ENCODE measurements at regions not wholly inside any gene's neighbourhood (a gene's known extent, or its start where the extent isn't known, plus 50 kb on each side); places are given as distances from the start of the nearest gene placed in this dataset.

- DNase-seq (ENCODE audit: low spot score), result no peak
These were observed 183.8 kb upstream of the GSC start for GRCh38 chr14:94953541-94954260.

DNA sequence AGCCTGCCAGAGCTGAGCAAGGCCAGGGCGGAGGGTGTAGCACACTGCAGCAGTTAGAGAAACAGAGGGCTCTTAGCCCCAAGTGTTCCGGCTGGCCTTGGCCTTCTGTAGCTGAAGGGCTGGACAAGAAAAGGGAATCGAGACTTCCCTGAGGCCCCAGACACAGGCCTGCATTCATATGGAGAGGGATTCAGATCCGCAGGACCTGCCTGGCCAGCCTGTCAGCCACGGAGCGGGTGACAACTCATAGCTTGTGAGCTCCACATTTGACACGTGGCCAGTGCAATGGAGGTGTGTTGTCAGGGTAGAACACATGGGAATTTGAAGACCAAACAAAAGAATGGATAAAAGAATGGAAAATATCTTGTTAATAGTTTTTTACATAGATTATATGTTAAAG, 182.2 kb upstream of the GSC start:
- DNase-seq (ENCODE audit: low spot score), result no peak

GRCh38 chr14:94946244-94946643, 176.3 kb upstream of the GSC start:
- no peak for DNase-seq (ENCODE audit: low spot score)

DNA sequence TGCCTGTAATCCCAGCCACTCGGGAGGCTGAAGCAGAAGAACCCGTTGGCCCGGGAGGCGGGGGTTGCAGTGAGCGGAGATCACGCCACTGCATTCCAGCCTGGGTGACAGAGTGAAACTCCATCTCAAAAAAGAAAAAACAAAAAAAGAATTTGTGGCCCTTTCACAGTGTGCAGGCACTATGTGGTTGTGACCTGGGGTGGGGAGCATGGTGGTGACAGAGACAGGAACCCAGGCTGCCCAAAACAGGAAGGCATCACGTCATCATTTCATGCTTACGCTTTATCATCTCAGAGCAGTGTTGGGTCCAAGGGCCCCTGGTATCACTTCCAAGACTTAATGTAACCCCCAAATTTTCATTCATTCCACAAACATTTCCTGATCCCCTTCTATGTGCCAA, 175.7 kb upstream of the GSC start:
- DNase-seq (ENCODE audit: low spot score), result no peak

DNA sequence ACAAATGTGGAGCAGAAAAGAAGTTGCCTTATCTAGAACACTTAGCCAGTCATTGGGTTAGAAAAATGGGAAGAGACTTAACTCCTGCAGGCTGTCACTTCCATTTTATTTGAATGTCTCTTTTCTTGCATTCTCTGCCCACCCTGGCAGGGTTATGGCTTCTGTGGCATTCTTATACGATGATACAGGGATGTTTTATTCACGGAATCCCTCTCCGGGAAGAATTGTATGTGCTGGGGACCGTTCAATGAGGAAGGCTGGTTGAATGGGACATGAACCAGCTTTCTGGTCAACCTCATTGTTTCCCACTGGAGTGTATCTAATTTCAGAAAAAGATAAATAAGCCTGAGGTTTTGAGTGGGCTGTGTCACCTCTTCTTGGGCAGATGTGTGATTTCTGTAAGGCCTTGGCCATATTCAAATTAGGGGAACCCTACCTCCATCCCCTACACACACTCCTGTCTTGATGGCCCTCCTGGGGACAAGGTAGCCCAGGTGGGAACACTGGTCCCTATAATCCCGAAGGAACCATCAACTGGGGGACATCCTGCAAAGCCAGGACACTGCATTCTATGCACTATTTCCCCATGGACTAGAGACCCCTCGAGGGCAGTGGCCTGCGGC, 174.8 kb upstream of the GSC start:
- DNase-seq (ENCODE audit: low spot score), result no peak

DNA sequence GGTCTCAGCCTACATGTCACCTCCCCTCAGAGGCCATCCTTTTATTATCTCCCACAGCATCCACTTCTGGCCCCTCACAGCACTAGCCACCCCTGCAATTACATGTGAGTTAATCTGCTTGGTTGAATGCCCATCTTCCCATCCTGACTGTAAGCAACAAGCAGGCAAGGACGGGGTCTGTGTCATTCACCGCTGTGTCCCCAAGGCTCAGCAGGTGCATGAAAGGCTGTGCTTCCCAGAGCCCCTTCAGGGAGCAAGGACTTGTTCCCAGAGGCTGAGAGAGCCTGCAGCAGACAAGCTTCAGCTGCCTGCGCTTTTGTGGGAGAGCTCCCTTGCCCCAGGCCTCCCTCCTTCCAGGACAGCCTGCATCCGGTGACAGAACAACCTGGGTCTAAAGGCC, 172.7 kb upstream of the GSC start:
- no peak for DNase-seq (ENCODE audit: low spot score)

GRCh38 chr14:94941311-94941710, 171.4 kb upstream of the GSC start:
- DNase-seq (ENCODE audit: low spot score), result no peak

GRCh38 chr14:94940263-94940993, 170.5 kb upstream of the GSC start:
- DNase-seq (ENCODE audit: low spot score), result no peak

- DNase-seq (ENCODE audit: low spot score), result no peak
These were observed 168.1 kb upstream of the GSC start for GRCh38 chr14:94938016-94938415.

DNA sequence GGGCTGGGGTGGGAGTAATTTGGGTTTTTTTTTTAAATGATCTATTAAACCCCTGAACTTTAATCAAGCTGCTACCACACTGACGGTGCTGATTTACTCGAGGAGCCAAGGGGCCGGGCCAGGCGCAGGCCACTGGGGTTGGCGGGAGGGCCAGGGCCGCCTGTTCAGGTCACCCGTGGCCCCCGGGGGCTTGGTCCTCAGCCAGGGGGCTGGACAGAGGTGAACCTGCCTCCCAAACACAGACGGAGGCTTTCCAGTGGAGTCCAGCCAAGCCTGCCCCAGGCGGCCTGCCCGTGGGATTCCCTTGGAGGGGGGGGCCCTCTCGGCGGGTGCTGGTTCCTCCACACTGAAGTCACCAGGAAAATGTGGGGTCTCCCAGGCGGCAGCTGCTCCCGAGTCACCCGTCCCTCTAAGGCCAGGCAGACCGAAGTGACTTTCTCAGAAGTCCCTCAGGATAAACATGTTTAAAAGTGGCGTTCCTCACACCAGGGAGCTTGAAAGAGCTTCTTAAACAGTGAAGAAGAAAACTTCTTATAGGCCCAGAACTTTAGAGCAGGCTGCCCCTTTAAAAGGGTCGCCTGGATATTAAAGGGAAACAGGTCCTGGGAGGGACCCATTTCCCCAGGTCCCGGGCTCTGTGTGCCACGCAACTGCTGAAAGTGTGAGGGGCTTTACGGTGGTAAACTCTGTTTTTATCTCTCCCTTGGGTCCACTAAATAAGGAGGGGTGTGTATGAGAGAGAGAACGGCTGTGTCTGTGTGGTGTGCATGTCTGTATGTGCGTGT, 167.2 kb upstream of the GSC start:
- DNase-seq (ENCODE audit: low spot score), result no peak

DNA sequence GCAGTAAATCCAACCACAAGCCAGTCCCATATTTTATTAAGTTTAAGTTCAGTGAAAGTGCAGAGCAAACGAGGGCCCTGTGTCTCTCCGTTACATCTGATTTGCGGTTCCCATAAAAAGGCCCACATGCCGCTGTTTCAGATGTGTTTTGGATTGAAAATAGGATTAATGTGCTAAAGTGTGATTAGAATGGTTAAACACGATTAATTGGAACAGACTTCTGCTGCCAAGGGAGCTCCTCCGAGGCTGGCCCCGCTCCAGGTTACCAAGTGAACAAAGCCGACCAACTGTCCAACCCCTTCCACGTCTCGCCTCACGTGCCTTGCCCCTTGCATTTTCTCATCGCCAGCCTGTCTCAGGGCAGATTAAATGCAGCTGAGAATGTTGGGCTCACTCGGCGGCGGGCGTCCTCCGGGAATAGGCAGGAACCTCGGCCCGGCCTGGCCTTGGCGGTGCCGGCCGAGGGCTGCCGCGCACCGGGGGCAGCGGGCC, 166.5 kb upstream of the GSC start:
- DNase-seq (ENCODE audit: low spot score), result no peak

DNA sequence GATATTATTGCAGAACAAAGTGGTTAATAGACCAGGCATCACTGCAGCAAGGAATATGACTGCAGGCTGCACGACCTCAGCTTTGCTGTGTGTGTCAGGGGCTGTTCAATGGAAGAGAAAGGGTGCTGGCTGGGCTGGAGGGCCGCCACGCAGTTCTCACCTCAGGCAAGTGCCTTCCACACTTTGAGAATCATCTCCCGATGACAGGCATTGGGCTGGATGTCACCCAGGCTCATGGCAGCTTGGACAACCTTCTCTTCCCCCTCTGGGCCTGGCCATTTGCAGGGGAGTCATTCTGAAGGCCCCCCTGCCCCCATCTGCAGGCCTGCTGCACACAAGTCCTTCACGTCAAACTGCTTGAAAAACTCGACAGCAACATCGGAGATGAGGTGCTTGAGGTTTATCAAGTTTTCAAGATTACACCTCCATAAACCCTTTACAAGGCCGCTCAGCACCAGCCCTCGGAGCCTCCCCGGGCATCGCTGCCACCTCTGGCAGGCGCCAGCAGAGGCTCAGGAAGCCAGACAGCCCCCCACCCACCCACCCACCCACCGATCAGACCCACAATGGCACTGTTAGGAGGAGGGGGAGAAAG, 165.9 kb upstream of the GSC start:
- DNase-seq (ENCODE audit: low spot score), result no peak

DNA sequence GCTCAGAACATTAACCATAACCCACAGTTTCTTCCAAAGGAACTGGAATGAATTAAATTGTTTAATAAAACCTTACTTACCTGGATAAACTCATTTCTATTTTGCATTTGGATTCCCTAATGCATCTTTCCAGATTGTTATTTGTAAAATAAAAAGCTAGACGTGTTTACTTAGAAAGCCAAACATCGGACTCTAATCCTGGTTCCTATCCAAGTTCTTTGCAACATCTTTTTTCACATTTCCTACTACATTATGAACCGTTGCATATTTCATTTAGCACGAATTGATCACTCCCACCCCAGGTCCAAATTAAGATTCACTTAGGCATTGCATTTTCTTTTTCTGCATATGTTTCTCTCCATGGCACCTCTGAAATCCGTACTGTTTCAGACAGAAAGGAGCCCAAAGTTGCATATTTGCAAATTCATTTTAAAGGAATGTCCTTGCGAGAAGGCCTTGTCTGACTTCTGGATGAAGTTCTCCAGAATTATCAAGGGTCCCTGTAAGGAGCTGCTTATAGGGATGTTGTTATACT, 164.4 kb upstream of the GSC start:
- no peak for DNase-seq (ENCODE audit: low spot score)

- no peak for DNase-seq (ENCODE audit: low spot score)
These were observed 163.6 kb upstream of the GSC start for GRCh38 chr14:94933486-94933885.

- no peak for DNase-seq (ENCODE audit: low spot score)
These were observed 162.7 kb upstream of the GSC start for GRCh38 chr14:94932589-94932988.

DNA sequence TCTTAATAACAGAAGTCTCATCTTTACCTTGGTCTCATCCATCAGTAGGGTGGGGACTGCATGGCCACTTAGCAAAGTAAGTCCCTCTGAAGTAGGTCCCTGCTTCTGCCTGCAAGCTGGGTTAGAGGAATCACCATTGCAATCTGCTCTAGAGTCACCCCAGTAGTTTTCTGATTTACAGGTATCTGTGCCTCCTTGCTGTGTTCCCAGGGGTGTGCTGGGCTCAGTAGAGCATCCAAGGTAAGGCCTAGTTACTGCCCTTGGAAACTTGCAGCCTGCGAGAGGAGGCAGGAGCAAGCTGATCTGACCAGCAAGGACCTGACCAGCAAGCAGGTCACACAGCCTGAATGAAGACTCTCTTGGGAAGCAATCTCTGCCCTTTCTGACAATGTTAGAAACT, 160.8 kb upstream of the GSC start:
- no peak for DNase-seq (ENCODE audit: low spot score)

GRCh38 chr14:94929354-94929753, 159.4 kb upstream of the GSC start:
- no peak for DNase-seq (ENCODE audit: low spot score)

DNA sequence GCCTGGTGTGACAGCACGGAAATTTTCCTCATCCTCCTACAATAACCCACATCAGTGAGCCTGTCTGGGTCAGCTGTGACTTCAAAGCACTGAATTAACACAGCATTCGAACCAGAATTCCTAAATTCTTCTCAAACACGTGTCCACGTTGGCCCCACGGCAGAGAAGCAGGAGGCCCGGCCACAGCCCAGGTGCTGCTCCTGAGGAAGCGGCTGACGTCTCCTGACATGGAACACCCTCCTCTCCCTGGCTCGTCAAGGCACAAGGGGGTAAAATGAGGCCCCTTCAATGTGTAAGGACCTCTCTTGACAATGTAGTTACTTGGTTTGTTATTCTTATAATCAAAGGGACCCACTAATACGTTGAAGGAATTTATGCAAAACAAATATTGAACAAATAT, 156.3 kb upstream of the GSC start:
- no peak for DNase-seq (ENCODE audit: low spot score)

DNA sequence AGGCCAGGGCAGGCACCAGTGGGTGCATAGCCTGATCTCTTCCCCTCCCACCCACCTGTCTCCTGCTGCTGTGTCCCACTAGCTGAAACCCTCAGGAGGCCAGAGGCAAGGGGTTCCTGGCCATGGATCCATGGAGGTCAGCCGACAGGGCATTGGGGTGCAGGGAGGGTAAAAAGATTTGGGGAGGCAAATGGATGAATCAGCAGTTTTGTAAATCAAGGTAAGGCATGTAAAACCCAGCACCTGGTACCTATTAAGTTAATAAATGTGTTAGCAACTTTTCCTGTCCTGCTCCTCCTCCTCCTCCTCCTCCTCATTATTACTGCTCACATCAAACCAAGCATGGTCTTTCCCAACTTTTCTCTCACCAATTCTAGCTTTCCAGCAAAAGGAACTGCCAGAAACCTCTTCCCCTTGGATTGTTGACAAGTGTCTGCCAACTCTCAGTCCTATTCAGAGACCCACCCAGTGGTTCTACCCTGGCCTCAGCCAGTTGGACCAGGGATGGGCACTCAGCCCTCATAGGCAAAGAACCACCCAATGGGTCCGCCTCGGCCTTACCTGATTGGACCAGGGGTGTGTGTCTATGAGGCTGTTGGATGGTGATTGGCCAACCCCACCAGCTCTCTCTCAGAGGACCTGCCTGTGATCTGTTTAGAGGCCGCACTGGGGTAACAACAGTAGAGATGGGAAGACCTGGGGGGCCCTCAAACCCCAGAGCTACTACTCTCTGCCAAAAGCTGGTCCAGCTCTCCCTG, 155.7 kb upstream of the GSC start:
- DNase-seq (ENCODE audit: low spot score), result no peak

- DNase-seq (ENCODE audit: low spot score), result no peak
These were observed 154.3 kb upstream of the GSC start for GRCh38 chr14:94924189-94924588.

GRCh38 chr14:94923786-94924185, 153.9 kb upstream of the GSC start:
- DNase-seq (ENCODE audit: low spot score), result no peak

All from COLO829 (cell line).